H1 (cell line): ENCODE measurements at regions not wholly inside any gene's neighbourhood (a gene's known extent, or its start where the extent isn't known, plus 50 kb on each side); places are given as distances from the start of the nearest gene placed in this dataset.

Source experiments
- CTCF ChIA-PET: fragments of 300-600 bp; sonication (Branson Sonifier 250); formaldehyde crosslinking; loops from one replicate; lab custom pipeline; 2021; ENCODE audit not compliant: partially characterized antibody; lab: Charles Lee
- POLR2A ChIA-PET: fragments of 300-600 bp; sonication (Branson Sonifier 250); formaldehyde crosslinking; loops from one replicate; lab custom pipeline; 2021; ENCODE audit warnings: inconsistent platforms; ENCODE audit not compliant: partially characterized antibody; lab: Charles Lee
- DNase-seq, 2 experiments: peaks; one replicate each; pipeline versions ENCODE4 v3.0.0 to v3.0.0-alpha.2; 2010 to 2022; ENCODE audit warnings: low spot score in 2 of 2, low read depth in 1 of 2, mixed read lengths in 1 of 2
- FAIRE-seq: peaks from 2 replicates; lab custom pipeline; 2011; peaks lifted over from hg19 to GRCh38; lab: Jason Lieb, UNC
- H2AFZ ChIP-seq: 2 replicates; pipeline ENCODE4 v1.8.1; 2012; ENCODE audit warnings: low read length, inconsistent platforms
- H2AK5ac ChIP-seq: 2 replicates; pipeline ENCODE4 v1.6.1; 2013; ENCODE audit warnings: low read depth, low read length
- H2BK120ac ChIP-seq: replicated peaks from 2 replicates; pipeline ENCODE3; 2013; ENCODE audit warnings: low read depth, low read length, inconsistent platforms
- H2BK12ac ChIP-seq: 2 replicates; pipeline ENCODE4 v1.6.1; 2013; ENCODE audit warnings: low read depth, low read length
- H2BK15ac ChIP-seq: 2 replicates; pipeline ENCODE4 v1.6.1; 2013; ENCODE audit warnings: low read length
- H2BK20ac ChIP-seq: 2 replicates; pipeline ENCODE4 v1.6.1; 2013; ENCODE audit warnings: low read length
- H2BK5ac ChIP-seq: 2 replicates; pipeline ENCODE4 v1.6.1; 2013; ENCODE audit warnings: low read depth, low read length
- H3K14ac ChIP-seq: 2 replicates; pipeline ENCODE4 v1.6.1; 2013; ENCODE audit warnings: inconsistent platforms; ENCODE audit not compliant: insufficient read length
- H3K18ac ChIP-seq: 2 replicates; pipeline ENCODE4 v1.6.1; 2013; ENCODE audit warnings: low read length; ENCODE audit errors: extremely low read depth
- H3K23ac ChIP-seq: 2 replicates; pipeline ENCODE4 v1.6.1; 2013; ENCODE audit warnings: inconsistent platforms; ENCODE audit not compliant: insufficient read length
- H3K23me2 ChIP-seq: 2 replicates; pipeline ENCODE4 v1.6.1; 2013; ENCODE audit warnings: low read depth, low read length
- H3K27ac ChIP-seq: 2 replicates; pipeline ENCODE4 v1.6.1; 2011; ENCODE audit warnings: low read depth, low read length, inconsistent platforms
- H3K27me3 ChIP-seq, 4 experiments: replicated peaks in 1 of 4; 1 replicate in 1 of 4; 2 replicates in 3 of 4; pipeline versions ENCODE4 v1.6.1 to v1.8.1; 2011 to 2013; ENCODE audit warnings: low read length in 3 of 4, mild to moderate bottlenecking in 3 of 4, inconsistent platforms in 2 of 4, mixed read lengths in 2 of 4, moderate library complexity in 1 of 4; ENCODE audit not compliant: control insufficient read depth in 3 of 4, insufficient read depth in 3 of 4; ENCODE audit errors: extremely low read depth in 1 of 4
- H3K36me3 ChIP-seq, 4 experiments: 2 replicates each; pipeline versions ENCODE4 v1.6.1 to v1.8.1; 2011 to 2013; ENCODE audit warnings: mild to moderate bottlenecking in 4 of 4, low read length in 3 of 4, moderate library complexity in 2 of 4, control low read depth in 1 of 4, inconsistent platforms in 1 of 4; ENCODE audit not compliant: insufficient read depth in 4 of 4, control insufficient read depth in 2 of 4
- H3K4ac ChIP-seq: replicated peaks from 2 replicates; pipeline ENCODE3; 2013; ENCODE audit warnings: low read length, low read depth, mixed read lengths, inconsistent platforms; ENCODE audit not compliant: insufficient read length
- H3K4me1 ChIP-seq, 4 experiments: replicated peaks in 1 of 4; 1 replicate in 1 of 4; 2 replicates in 3 of 4; pipeline versions ENCODE4 v1.6.1 to v1.8.1; 2011 to 2013; ENCODE audit warnings: low read length in 3 of 4, inconsistent platforms in 2 of 4, mixed read lengths in 1 of 4; ENCODE audit not compliant: insufficient read depth in 4 of 4, control insufficient read depth in 3 of 4
- H3K4me2 ChIP-seq, 2 experiments: 2 replicates each; pipeline versions ENCODE4 v1.6.1 to v1.8.1; 2011 to 2013; ENCODE audit warnings: low read depth in 2 of 2, low read length in 2 of 2, control low read depth in 1 of 2, inconsistent platforms in 1 of 2, mild to moderate bottlenecking in 1 of 2; ENCODE audit not compliant: insufficient read depth in 1 of 2
- H3K4me3 ChIP-seq, 4 experiments: fragments of 200-600, 300-600 bp in 1 of 4; sonication (generic), shearing (Covaris generic), sonication (Bioruptor Twin) in 1 of 4; 2 replicates each; pipeline versions ENCODE4 v1.5.1 to v1.8.1; 2011 to 2016; ENCODE audit warnings: low read length in 4 of 4, low read depth in 3 of 4, control low read depth in 2 of 4, inconsistent platforms in 2 of 4, mild to moderate bottlenecking in 2 of 4, mixed read lengths in 1 of 4, moderate library complexity in 1 of 4; ENCODE audit not compliant: insufficient read depth in 2 of 4; ENCODE audit errors: extremely low read depth in 1 of 4
- H3K56ac ChIP-seq: replicated peaks from 2 replicates; pipeline ENCODE3; 2013; ENCODE audit warnings: low read depth, mild to moderate bottlenecking, mixed read lengths, low read length, inconsistent platforms; ENCODE audit not compliant: insufficient read length
- H3K79me1 ChIP-seq: 2 replicates; pipeline ENCODE4 v1.6.1; 2013; ENCODE audit warnings: low read depth, low read length, control low read depth
- H3K79me2 ChIP-seq, 2 experiments: 2 replicates each; pipeline versions ENCODE4 v1.6.1 to v1.8.1; 2012 to 2013; ENCODE audit warnings: low read length in 2 of 2, mild to moderate bottlenecking in 2 of 2, inconsistent platforms in 1 of 2; ENCODE audit not compliant: insufficient read depth in 2 of 2, control insufficient read depth in 1 of 2
- H3K9ac ChIP-seq, 4 experiments: replicated peaks in 1 of 4; 1 replicate in 1 of 4; 2 replicates in 3 of 4; pipeline versions ENCODE4 v1.6.1 to v1.8.1; 2011 to 2013; ENCODE audit warnings: low read depth in 3 of 4, low read length in 3 of 4, control low read depth in 2 of 4, mild to moderate bottlenecking in 2 of 4, moderate library complexity in 2 of 4, inconsistent platforms in 1 of 4; ENCODE audit errors: extremely low read depth in 1 of 4
- H3K9me3 ChIP-seq, 2 experiments: 2 replicates each; pipeline versions ENCODE4 v1.6.1 to v1.8.1; 2012 to 2013; ENCODE audit warnings: mild to moderate bottlenecking in 2 of 2, moderate library complexity in 2 of 2, control low read depth in 1 of 2, inconsistent platforms in 1 of 2, low read depth in 1 of 2, low read length in 1 of 2, mixed read lengths in 1 of 2; ENCODE audit not compliant: insufficient read depth in 2 of 2
- H4K20me1 ChIP-seq, 2 experiments: replicated peaks in 1 of 2; 2 replicates each; pipeline versions ENCODE3 to v1.8.1; 2011 to 2013; ENCODE audit warnings: inconsistent platforms in 2 of 2, low read length in 2 of 2, mild to moderate bottlenecking in 1 of 2; ENCODE audit not compliant: insufficient read depth in 2 of 2, control insufficient read depth in 1 of 2
- H4K5ac ChIP-seq: 2 replicates; pipeline ENCODE4 v1.6.1; 2013; ENCODE audit warnings: low read length, low read depth, mixed read lengths, inconsistent platforms; ENCODE audit not compliant: insufficient read length
- H4K8ac ChIP-seq: 2 replicates; pipeline ENCODE4 v1.8.0; 2013; ENCODE audit warnings: mild to moderate bottlenecking, moderate library complexity, low read length, inconsistent platforms; ENCODE audit not compliant: insufficient read depth; ENCODE audit errors: extremely low read depth
- H4K91ac ChIP-seq: replicated peaks from 2 replicates; pipeline ENCODE3; 2013; ENCODE audit warnings: low read length, mixed read lengths, inconsistent platforms; ENCODE audit not compliant: insufficient read length
- BCL11A ChIP-seq, 2 experiments: IDR thresholded peaks; one replicate each; pipeline ENCODE4 v1.6.1; 2011; ENCODE audit warnings: low read depth in 2 of 2, low read length in 2 of 2, mild to moderate bottlenecking in 2 of 2
- EP300 ChIP-seq, 2 experiments: IDR thresholded peaks; 1 replicate in 1 of 2; 2 replicates in 1 of 2; pipeline ENCODE4 v1.6.1; 2011 to 2012; ENCODE audit warnings: low read depth in 2 of 2, low read length in 2 of 2, mild to moderate bottlenecking in 2 of 2, borderline replicate concordance in 1 of 2, inconsistent platforms in 1 of 2, moderate library complexity in 1 of 2
- HDAC2 ChIP-seq, 2 experiments: fragments of 300-600 bp in 1 of 2; sonication (generic) in 1 of 2; IDR thresholded peaks; 2 replicates each; pipeline ENCODE4 v1.6.1; 2011 to 2012; ENCODE audit warnings: low read depth in 2 of 2, low read length in 2 of 2, mild to moderate bottlenecking in 2 of 2, moderate library complexity in 2 of 2, borderline replicate concordance in 1 of 2, inconsistent platforms in 1 of 2
- MAFK ChIP-seq: IDR thresholded peaks from 2 replicates; pipeline ENCODE4 v1.6.1; 2012; ENCODE audit warnings: low read depth, mild to moderate bottlenecking, improper control_type of control experiment, low read length
- NANOG ChIP-seq: IDR thresholded peaks from 2 replicates; pipeline ENCODE4 v1.6.1; 2011; ENCODE audit warnings: low read length, low read depth, mild to moderate bottlenecking, inconsistent platforms; ENCODE audit not compliant: insufficient read depth, poor library complexity, severe bottlenecking
- NRF1 ChIP-seq: IDR thresholded peaks from 2 replicates; pipeline ENCODE4 v1.6.1; 2011; ENCODE audit warnings: mild to moderate bottlenecking, low read depth, low read length, improper control_type of control experiment
- WGBS, 2 experiments: shearing (Covaris generic) in 1 of 2; methylation state at CpG; one replicate each; pipeline versions ENCODE4 v1.1.6 to v1.1.7; 2013 to 2015; ENCODE audit warnings: low lambda C conversion rate in 2 of 2, mixed read lengths in 2 of 2, inconsistent platforms in 1 of 2, low coverage in 1 of 2, missing lambda C conversion rate in 1 of 2; ENCODE audit not compliant: insufficient replicate concordance in 2 of 2, insufficient coverage in 1 of 2, insufficient read length in 1 of 2; ENCODE audit errors: extremely low coverage in 1 of 2, missing lambda C conversion rate in 1 of 2; 5-methylcytosine and 5-hydroxymethylcytosine counted together

DNA sequence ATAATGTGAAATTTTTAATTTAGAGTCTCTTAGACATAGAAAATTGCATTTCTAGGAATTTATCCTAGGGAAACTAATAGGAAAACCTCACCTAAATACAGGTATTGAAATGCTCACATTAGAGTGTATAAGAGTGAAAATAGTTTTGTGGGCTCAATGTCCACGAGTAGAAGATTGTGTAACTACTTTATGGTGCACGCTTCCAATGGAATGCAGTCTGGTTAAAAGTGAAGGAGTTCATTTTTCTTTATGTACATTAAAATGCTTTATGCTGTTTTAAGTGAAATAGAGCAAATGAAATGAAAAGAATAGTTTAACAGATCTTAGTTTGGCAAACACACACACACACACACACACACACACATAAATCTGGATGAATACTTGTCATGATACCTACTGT is 278.2 kb downstream of the USP25 start:
- Histone ChIP-seq H3K9me3 (no peaks in the 10 kb centered on the region), H4K20me1 (no peaks in the 10 kb centered on the region), H3K23me2 (no peaks in the 10 kb centered on the region; the same call in 1 of the 2 replicates), H4K8ac (no peak overlapping the region), H3K4me2 (no peak overlapping the region), H3K14ac (no peak overlapping the region), H4K91ac (no peak overlapping the region), H3K27ac (no peak overlapping the region), H3K4me1 (no peaks in the 10 kb centered on the region), H2BK5ac (no peak overlapping the region), H3K9ac (no peak overlapping the region), H3K79me1 (no peaks in the 10 kb centered on the region), H3K36me3 (no peaks in the 10 kb centered on the region), H3K56ac (no peak overlapping the region), H2AK5ac (no peak overlapping the region), H3K79me2 (no peaks in the 10 kb centered on the region), H3K4ac (no peak overlapping the region), H4K5ac (no peak overlapping the region), H2AFZ (no peak overlapping the region), H3K23ac (no peak overlapping the region), H3K18ac (no peak overlapping the region), H2BK20ac (no peak overlapping the region), H2BK120ac (no peak overlapping the region), H3K4me3 (no peak overlapping the region), H2BK15ac (no peak overlapping the region), H3K27me3 (no peaks in the 10 kb centered on the region), H2BK12ac (no peak overlapping the region)
- TF ChIP-seq MAFK (no peak), NRF1 (no peak), NANOG (no peak), EP300 (IDR thresholded peaks at IDR 0.05; ENCODE audit: borderline replicate concordance in 1 of 2, low read depth in 2 of 2, low read length in 2 of 2) (no peak), HDAC2 (IDR thresholded peaks at IDR 0.05; ENCODE audit: borderline replicate concordance in 1 of 2, low read depth in 2 of 2, low read length in 2 of 2) (no peak), BCL11A (IDR thresholded peaks at IDR 0.05; ENCODE audit: low read depth in 2 of 2, low read length in 2 of 2) (no peak)
- ChIA-PET CTCF (no interaction called here), POLR2A (no interaction called here)
- 86% methylated on average over 2 of the region's 2 CpGs; no CpG with 5 or more reads in 1 of the 2 experiments for WGBS, 2 experiments
- DNase-seq (no peak), FAIRE-seq (no peak)
